ENCODE measurements at regions not wholly inside any gene's neighbourhood (a gene's known extent, or its start where the extent isn't known, plus 50 kb on each side); places are given as distances from the start of the nearest gene placed in this dataset.

DNA sequence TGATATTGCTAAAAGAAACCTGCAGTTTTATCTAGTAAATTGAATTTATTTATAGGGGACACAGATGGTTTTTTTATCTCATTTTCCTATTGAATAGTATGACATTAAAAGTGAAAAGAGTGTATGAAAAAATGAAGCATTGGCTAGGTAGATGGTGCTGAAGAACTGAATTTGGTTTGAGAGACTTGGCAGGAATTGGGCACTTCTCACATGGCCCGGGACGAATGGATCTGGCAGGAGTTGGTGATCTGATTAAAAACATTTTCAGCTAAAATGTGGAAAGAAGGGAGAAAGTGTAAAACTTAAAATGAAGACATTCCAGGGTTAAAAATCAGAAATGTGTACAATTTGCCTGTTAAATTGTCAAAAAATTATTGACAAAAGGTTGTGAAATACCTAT is 1088.5 kb upstream of the PABPC4L start:
- DNase-seq: no peak
- Histone ChIP-seq H3K36me3 (replicated peaks) (no peaks in the 10 kb centered on the region), H3K27me3 (replicated peaks) (no peaks in the 10 kb centered on the region), H3K27ac (no peak overlapping the region), H3K4me3 (ENCODE audit: low read depth, low read length) (no peak overlapping the region)
- TF ChIP-seq CTCF (IDR thresholded peaks at IDR 0.05; ENCODE audit: low read depth, low read length, missing control alignments): no peak
- in situ Hi-C loops (cut with HindIII; ENCODE audit: low pct_ligation_motif_present, low sequenced_read_pairs): no loop called here

- no peak for TF ChIP-seq CTCF (IDR thresholded peaks at IDR 0.05; ENCODE audit: low read depth, low read length, missing control alignments)
- no peak overlapping the region for H3K27ac ChIP-seq
- in situ Hi-C loops (cut with HindIII; ENCODE audit: low pct_ligation_motif_present, low sequenced_read_pairs): no loop called here
- H3K27me3 ChIP-seq (replicated peaks): no peaks in the 10 kb centered on the region
- no peaks in the 10 kb centered on the region for H3K36me3 ChIP-seq (replicated peaks)
- H3K4me3 ChIP-seq (ENCODE audit: low read depth, low read length): no peak overlapping the region
- DNase-seq: no peak
Observed at GRCh38 chr4:135283934-135284333, 1082.3 kb upstream of the PABPC4L start.

DNA sequence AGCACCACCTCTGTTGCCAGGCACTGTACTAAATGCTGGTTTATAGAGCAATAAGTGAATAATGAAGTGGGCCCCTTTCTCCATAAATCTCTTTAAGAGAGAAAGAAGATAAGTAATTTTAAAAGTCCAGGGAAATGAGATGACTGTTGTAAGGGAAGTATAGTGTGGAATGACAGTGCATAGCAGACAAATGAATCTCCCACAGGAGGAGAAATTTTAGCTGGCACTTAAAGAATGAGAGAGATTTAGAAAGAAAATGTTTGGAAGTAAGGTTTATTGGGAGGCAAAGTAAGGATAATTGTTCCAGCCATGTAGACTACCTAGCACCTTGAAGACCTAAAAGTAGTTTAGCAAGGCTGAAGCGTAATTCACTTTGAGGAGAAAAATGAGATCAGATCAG is 1081.1 kb upstream of the PABPC4L start:
- in situ Hi-C loops (cut with HindIII; ENCODE audit: low pct_ligation_motif_present, low sequenced_read_pairs): no loop called here
- no peak for TF ChIP-seq CTCF (IDR thresholded peaks at IDR 0.05; ENCODE audit: low read depth, low read length, missing control alignments)
- H3K36me3 ChIP-seq (replicated peaks): no peaks in the 10 kb centered on the region
- no peaks in the 10 kb centered on the region for H3K27me3 ChIP-seq (replicated peaks)
- H3K4me3 ChIP-seq (ENCODE audit: low read depth, low read length): no peak overlapping the region
- DNase-seq: no peak
- H3K27ac ChIP-seq: no peak overlapping the region

DNA sequence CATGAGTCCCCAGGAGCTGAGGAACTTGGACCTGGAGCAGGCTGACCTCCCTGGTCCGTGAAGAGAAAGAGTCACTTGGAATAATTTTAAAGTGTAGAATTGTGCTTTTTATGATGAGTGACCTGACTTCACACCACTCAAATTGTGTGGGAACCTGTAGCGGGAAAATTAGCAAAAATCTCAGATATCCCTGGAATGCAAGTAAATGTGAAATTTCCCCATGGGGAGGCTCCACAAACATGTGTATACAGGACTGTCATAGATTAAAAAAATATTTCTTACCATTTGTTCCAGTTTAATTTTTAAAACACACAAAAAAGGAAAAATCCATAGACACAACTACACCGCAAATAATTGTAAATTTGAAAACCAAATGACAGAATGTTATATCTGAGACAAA is 1079.6 kb upstream of the PABPC4L start:
- no peak overlapping the region for H3K4me3 ChIP-seq (ENCODE audit: low read depth, low read length)
- H3K36me3 ChIP-seq (replicated peaks): no peaks in the 10 kb centered on the region
- DNase-seq: peak; percentile 39
- no peaks in the 10 kb centered on the region for H3K27me3 ChIP-seq (replicated peaks)
- no peak for TF ChIP-seq CTCF (IDR thresholded peaks at IDR 0.05; ENCODE audit: low read depth, low read length, missing control alignments)
- in situ Hi-C loops (cut with HindIII; ENCODE audit: low pct_ligation_motif_present, low sequenced_read_pairs): no loop called here
- H3K27ac ChIP-seq: no peak overlapping the region

- DNase-seq: no peak
- Histone ChIP-seq H3K36me3 (replicated peaks) (no peaks in the 10 kb centered on the region), H3K27me3 (replicated peaks) (no peaks in the 10 kb centered on the region), H3K27ac (no peak overlapping the region), H3K4me3 (ENCODE audit: low read depth, low read length) (no peak overlapping the region)
- in situ Hi-C loops (cut with HindIII; ENCODE audit: low pct_ligation_motif_present, low sequenced_read_pairs): no loop called here
- no peak for TF ChIP-seq CTCF (IDR thresholded peaks at IDR 0.05; ENCODE audit: low read depth, low read length, missing control alignments)
Observed at GRCh38 chr4:135277980-135278315, 1076.4 kb upstream of the PABPC4L start.

GRCh38 chr4:135277068-135277979 is 1075.7 kb upstream of the PABPC4L start:
- DNase-seq: peak; percentile 61
- TF ChIP-seq CTCF (IDR thresholded peaks at IDR 0.05; ENCODE audit: low read depth, low read length, missing control alignments): no peak
- no peaks in the 10 kb centered on the region for H3K27me3 ChIP-seq (replicated peaks)
- no peaks in the 10 kb centered on the region for H3K36me3 ChIP-seq (replicated peaks)
- no peak overlapping the region for H3K4me3 ChIP-seq (ENCODE audit: low read depth, low read length)
- in situ Hi-C loops (cut with HindIII; ENCODE audit: low pct_ligation_motif_present, low sequenced_read_pairs): no loop called here
- peak overlapping the region; percentile 58 for H3K27ac ChIP-seq
